ENCODE measurements at regions not wholly inside any gene's neighbourhood (a gene's known extent, or its start where the extent isn't known, plus 50 kb on each side); places are given as distances from the start of the nearest gene placed in this dataset.
"Not testable (repeated sequence)": the region's sequence is repeated elsewhere in the genome, so short reads cannot be mapped to it uniquely, and the experiment has no call there.

DNA sequence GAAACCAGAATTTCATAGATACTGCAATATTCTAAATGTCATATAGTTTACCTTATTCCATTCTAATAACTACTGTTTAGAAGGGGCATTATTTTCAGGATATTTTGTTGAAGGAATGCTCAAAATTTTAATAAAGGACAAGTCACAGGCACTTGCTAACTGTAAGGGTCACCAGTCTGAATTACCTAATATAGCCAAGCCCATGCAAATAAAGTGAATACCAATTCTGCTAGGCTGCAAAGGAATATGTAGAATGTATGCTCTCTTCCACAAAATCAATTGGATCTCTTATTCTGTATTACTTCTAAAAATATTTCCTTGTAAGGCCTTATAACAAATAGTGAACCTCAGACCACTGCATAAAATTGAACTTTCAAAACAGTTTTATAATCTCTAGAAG lies 52.3 kb upstream of the FAT4 start:
- no peak for DNase-seq

DNA sequence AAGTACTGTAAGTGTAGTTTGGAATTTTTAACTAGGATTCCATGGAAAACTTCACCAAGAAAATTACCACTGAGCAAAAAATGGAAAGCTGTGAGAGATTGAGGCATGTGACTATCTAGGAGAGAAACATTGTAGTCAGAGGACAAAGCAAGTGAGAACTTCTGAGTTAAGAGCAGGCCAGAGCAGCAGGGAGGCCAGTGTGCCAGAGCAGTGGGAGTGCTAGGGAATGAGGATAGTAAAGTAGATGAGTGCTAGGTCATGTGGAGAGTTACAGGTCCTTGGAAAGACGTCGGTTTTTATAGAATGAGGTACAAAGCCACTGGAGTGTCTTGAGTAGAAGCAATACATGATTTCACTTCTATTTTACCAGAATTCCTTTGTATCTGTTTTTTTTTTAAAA lies 52.7 kb upstream of the FAT4 start:
- no peak for DNase-seq

DNA sequence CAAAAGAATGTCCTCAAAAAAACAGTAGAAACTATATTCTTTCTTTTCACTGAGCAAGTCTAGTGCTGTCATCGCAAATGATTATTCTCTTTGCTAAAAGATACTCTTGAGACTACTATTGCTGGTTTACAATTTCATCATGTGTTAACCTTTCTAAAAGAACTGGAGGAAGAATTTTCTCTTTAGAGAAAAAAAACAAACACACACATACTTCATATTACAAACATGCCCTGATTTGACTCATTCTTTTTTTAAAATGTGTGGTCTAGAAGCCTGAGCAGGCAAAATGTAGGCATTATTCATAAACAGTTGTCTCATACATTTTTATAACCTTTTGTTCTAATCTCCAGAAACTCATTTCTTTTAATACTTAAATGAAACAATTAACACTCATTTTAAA lies 60.6 kb upstream of the FAT4 start:
- peak; percentile 70 for DNase-seq

GRCh38 chr4:125244848-125245450 lies 69.8 kb upstream of the FAT4 start:
- DNase-seq = peak; percentile 10

GRCh38 chr4:125243789-125244397 lies 70.9 kb upstream of the FAT4 start:
- DNase-seq = no peak

GRCh38 chr4:125235971-125236370 lies 78.8 kb upstream of the FAT4 start:
- DNase-seq = no peak

- no peak for DNase-seq
Observed at GRCh38 chr4:125231661-125232060, 83.1 kb upstream of the FAT4 start.

DNA sequence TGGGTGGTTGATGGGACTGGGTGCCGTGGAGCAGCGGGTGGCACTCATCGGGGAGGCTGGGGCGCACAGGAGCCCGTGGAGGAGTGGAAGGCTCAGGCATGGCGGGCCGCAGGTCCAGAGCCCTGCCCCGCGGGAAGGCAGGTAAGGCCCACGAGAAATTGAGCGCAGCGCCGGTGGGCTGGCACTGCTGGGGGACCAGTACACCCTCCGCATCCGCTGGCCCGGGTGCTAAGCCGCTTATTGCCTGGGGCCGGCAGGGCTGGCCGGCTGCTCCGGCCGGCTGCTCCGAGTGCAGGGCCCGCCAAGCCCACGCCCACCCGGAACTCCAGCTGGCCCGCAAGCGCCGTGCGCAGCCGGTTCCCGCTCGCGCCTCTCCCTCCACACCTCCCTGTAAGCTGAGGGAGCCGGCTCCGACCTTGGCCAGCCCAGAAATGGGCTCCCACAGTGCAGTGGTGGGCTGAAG lies 85.1 kb upstream of the FAT4 start:
- no peak for DNase-seq

DNA sequence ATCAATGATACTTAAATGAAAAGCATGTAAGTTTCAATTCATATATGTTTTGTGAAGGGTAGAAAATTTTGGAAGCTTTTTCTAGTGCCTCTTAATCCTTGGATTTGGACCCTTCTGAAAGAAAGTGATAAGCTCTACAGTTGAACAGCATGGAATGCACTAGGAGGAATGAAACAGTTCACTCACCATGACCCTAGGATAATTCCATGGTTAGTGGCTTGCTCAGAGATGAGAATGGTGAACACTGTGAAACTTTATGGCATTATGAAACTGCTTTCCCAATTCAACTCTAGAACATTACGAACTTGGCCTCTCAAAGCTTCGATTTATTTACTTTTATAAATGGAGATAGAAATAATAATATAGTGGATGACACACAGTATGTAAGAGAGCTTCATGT lies 88.9 kb upstream of the FAT4 start:
- DNase-seq = no peak

GRCh38 chr4:125200556-125200955 lies 114.2 kb upstream of the FAT4 start:
- no peak for DNase-seq

GRCh38 chr4:125198916-125199315 lies 115.8 kb upstream of the FAT4 start:
- DNase-seq = no peak

DNA sequence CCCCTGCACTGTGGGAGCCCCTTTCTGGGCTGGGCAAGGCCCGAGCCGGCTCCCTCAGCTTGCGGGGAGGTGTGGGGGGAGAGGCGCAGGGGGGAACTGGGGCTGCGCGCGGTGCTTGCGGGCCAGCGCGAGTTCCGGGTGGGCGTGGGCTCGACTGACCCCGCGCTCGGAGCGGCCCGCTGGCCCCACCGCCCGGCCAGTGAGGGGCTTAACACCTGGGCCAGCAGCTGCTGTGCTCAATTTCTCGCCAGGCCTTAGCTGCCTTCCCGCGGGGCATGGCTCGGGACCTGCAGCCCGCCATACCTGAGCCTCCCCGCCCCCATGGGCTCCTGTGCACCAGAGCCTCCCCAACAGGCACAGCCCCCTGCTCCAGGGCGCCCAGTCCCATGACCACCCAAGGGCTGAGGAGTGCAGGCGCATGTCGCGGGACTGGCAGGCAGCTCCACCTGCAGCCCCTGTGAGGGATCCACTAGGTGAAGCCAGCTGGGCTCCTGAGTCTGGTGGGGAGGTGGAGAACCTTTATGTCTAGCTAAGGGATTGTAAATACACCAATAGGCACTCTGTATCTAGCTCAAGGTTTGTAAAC lies 122.8 kb upstream of the FAT4 start:
- not testable (repeated sequence) for DNase-seq

DNA sequence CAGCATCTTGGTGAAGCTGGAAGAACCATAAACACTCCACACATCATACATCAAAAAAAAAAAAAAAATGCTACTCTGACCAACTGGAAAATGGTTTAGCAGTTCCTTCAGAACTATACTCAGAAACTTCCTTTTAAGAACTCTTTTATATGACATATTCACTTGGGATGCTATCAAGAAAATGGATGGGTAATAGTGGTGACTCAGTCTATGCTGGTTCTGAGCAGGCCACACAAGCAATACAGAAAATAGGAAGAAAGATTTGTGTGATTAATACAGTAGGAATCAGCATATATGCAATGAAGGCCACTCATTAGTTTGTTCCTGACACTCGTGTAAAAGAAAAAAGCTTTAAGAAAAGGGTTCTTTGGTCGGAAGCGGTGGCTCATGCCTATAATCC lies 123.5 kb upstream of the FAT4 start:
- peak; percentile 64 for DNase-seq

DNA sequence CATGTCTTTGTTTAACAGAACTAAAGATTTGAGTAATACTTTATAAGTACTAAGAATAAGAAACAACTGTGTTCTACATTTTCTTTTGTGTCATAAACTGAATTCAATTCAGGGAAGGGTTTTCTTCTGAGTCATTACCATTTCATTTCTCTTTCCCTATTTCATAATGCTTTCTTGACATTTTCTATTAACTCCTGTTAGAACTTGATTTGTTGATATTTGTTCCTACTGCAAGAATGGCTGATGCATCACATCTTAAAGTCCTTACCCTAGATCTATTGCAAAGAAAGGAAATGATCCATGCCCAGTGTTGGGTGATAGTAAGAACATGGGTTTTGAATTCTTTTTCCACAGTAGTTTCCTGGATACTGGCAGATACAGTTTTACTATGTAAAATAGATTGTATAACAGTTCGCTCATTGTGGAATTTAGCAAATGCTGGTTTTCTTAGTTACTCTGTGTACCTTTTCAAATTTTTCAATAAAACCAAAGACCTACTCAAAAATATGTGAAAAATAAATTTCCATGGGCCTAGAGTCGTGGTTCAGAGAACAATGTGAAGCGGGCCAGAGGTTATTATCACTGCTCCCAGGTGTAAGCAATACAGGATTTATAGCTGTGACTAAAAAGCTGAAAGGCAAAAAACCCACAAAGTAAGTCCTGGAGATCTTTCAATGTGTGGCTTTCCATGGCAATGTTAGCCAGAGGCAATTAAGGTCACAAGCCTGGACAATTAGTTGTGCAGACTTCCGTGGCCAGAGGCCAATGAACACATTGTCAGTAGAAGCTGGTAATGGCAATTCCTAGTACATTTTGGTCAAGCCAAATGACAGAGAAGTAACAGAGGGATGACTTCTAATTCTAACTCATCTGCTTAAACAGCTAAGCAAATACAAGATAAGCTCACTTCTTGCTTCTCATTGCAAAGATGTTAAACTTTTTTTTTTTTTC lies 127.3 kb upstream of the FAT4 start:
- peak; percentile 63 for DNase-seq

DNA sequence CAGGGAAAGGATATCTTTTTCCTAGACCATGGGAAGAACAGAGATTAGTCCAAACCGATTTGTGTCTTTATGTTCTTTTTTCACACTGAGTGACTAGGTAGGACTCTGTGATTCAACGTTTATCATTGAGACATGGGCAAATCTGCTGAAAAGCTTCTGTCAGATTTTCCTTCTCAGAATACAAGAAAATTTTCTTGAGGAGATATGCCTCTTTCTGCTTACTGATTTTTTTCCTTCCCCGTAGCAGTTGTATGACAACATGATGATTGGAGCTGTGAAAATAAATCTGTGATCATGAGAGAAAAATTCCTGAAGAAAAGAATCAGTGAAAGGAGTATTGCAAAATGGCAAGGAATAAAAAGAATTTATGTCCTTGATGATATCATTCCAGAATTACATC lies 130.6 kb upstream of the FAT4 start:
- peak; percentile 15 for DNase-seq

DNA sequence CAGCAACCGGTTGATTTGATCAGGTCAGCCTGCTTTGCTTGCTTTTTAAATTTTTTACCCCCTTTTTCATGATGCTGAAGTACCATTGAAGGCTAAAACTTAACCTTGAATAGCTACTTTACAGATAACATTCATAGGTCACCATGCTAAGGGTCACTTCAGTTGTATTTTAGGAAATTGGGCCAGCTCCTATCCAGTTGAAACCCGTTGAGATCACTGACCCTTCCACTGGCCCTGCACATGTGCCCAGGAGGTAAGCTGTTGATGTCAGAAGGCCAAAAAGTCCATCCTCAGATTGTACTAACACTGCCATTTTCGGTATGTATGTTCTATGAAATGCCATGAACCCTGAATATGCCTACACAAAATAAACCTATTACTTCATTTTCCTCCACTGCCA lies 133.0 kb upstream of the FAT4 start:
- no peak for DNase-seq

GRCh38 chr4:125179727-125180126 lies 135.0 kb upstream of the FAT4 start:
- no peak for DNase-seq

DNA sequence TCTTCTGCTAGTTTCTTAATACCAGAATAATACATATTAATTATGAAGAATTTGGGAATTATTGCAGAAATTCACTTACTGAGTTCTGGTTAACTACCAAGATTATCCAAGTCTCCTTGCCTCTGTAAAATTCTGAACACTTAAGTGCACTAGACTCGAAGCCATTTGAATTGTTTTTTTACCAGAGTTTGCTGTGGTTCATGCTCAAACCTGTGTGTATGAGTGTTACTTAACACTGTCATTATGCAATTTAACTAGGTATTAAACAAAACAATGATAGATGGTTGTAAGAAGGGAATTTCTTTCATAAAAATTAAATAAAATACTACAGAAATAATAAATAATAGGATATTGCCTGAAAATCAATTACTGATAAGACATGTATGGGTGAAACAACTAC lies 145.6 kb upstream of the FAT4 start:
- DNase-seq = no peak

- DNase-seq = peak; percentile 35
Observed at GRCh38 chr4:125168531-125168930, 146.2 kb upstream of the FAT4 start.

DNA sequence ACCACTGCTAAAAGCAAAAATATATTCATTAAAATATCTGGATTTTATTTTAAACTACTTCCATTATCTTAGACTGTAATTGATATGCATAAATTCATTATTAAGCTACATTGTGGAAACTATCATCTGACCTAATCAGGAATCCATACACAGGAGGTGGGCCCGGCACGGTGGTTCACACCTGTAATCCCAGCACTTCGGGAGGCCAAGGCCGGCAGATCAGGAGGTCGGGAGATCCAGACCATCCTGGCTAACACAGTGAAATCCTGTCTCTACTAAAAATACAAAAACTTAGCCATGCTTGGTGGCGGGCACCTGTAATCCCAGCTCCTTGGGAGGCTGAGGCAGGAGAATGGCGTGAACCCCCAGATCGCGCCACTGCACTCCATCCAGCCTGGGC lies 148.7 kb upstream of the FAT4 start:
- DNase-seq = not testable (repeated sequence)

- DNase-seq = no peak
Observed at GRCh38 chr4:125159001-125159400, 155.8 kb upstream of the FAT4 start.

DNA sequence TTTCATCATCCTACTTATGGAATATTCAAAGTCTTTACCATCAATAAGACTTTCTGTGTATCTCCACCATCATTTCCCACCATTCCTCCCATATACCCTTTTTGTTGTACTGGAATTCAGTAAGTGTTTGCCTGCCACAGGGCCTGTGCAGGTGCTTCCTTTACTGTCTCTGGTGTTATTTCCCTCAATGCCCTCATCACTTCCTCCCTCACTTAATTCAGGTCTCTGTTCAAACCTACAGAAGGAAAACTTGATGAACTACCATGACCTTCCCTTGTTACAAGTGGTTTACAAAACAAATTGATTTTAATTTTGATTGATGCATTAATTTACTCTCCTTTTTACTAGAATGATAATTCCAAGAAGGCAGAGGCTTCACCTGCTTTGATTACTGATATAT lies 159.5 kb upstream of the FAT4 start:
- no peak for DNase-seq

DNA sequence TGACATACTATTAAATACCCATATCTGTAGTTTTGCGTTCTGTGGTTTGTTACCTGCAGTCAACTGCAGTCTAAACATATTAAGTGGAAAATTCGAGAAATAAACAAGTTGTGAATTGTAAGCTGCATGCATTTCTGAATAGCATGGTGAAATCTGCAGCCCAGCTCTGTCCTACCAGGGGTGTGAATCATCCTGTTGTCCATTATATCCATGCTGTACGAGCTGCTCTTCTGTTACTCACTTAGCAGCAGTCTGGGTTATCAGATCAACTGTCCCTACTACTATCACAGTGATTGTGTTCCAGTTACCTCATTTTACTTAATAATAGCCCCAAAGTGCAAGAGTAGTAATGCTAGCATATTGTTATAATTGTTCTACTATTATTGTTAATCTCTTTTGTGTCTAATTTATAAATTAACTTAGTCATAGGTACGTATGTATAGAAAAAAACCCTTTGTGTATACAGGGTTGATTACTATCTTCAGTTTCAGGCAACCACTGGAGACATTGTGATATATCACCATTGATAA lies 173.7 kb upstream of the FAT4 start:
- peak; percentile 41 for DNase-seq

Measured in HCEC 1CT (cell line).